Activated CD4-positive, alpha-beta T cell treated with anti-CD3 and anti-CD28 coated beads, Interleukin-2, amount 50 U/mL, for 24 hours (primary cell): ENCODE measurements at regions not wholly inside any gene's neighbourhood (a gene's known extent, or its start where the extent isn't known, plus 50 kb on each side); places are given as distances from the start of the nearest gene placed in this dataset.
"Not testable (repeated sequence)": the region's sequence is repeated elsewhere in the genome, so short reads cannot be mapped to it uniquely, and the experiment has no call there.

ENCODE experiments used
- DNase-seq, 2 donors: peaks; one replicate each; pipeline ENCODE4 v3.0.0-alpha.2; 2020; ENCODE audit warnings: low read depth in 1 of 2, low spot score in 1 of 2

GRCh38 chr15:87753539-87753938 is 503.0 kb downstream of the NTRK3 start:
- DNase-seq: no peak

- no peak for DNase-seq
Measured at GRCh38 chr15:87752250-87752951, 504.1 kb downstream of the NTRK3 start.

- no peak for DNase-seq
Measured at GRCh38 chr15:87748483-87748882, 508.1 kb downstream of the NTRK3 start.

GRCh38 chr15:87747087-87747486 is 509.5 kb downstream of the NTRK3 start:
- DNase-seq: no peak

GRCh38 chr15:87746333-87746732 is 510.2 kb downstream of the NTRK3 start:
- no peak for DNase-seq

- no peak for DNase-seq
Measured at GRCh38 chr15:87744815-87745214, 511.7 kb downstream of the NTRK3 start.

GRCh38 chr15:87743562-87743961 is 513.0 kb downstream of the NTRK3 start:
- no peak for DNase-seq

- no peak for DNase-seq
Measured at GRCh38 chr15:87741350-87741749, 515.2 kb downstream of the NTRK3 start.

- DNase-seq: no peak
Measured at GRCh38 chr15:87740655-87741344, 515.7 kb downstream of the NTRK3 start.

- DNase-seq: no peak
Measured at GRCh38 chr15:87739866-87740265, 516.7 kb downstream of the NTRK3 start.

GRCh38 chr15:87739081-87739480 is 517.5 kb downstream of the NTRK3 start:
- no peak for DNase-seq

- DNase-seq: not testable (repeated sequence)
Measured at GRCh38 chr15:87737460-87737859, 519.1 kb downstream of the NTRK3 start.

- DNase-seq: no peak
Measured at GRCh38 chr15:87736891-87737389, 519.6 kb downstream of the NTRK3 start.

GRCh38 chr15:87736401-87736800 is 520.1 kb downstream of the NTRK3 start:
- no peak for DNase-seq

- no peak for DNase-seq
Measured at GRCh38 chr15:87735522-87735921, 521.0 kb downstream of the NTRK3 start.

GRCh38 chr15:87734571-87735373 is 521.8 kb downstream of the NTRK3 start:
- no peak for DNase-seq

- no peak for DNase-seq
Measured at GRCh38 chr15:87733977-87734376, 522.6 kb downstream of the NTRK3 start.

GRCh38 chr15:87733541-87733941 is 523.0 kb downstream of the NTRK3 start:
- no peak for DNase-seq

- no peak for DNase-seq
Measured at GRCh38 chr15:87732976-87733375, 523.6 kb downstream of the NTRK3 start.

GRCh38 chr15:87731630-87732029 is 524.9 kb downstream of the NTRK3 start:
- no peak for DNase-seq

GRCh38 chr15:87730706-87731105 is 525.8 kb downstream of the NTRK3 start:
- DNase-seq: no peak

- DNase-seq: no peak
Measured at GRCh38 chr15:87728998-87729397, 527.5 kb downstream of the NTRK3 start.
